Stimulated activated CD8-positive, alpha-beta memory T cell treated with anti-CD3 and anti-CD28 coated beads, Interleukin-7, amount 100 ng/mL, for 24 hours (primary cell): ENCODE measurements at regions not wholly inside any gene's neighbourhood (a gene's known extent, or its start where the extent isn't known, plus 50 kb on each side); places are given as distances from the start of the nearest gene placed in this dataset.
"Not testable (repeated sequence)": the region's sequence is repeated elsewhere in the genome, so short reads cannot be mapped to it uniquely, and the experiment has no call there.

Experiments used
- DNase-seq: peaks from one replicate; pipeline ENCODE4 v3.0.0-alpha.2; 2020; ENCODE audit warnings: low read depth

GRCh38 chr14:105919458-105920150 lies 393.2 kb downstream of the TMEM121 start:
- DNase-seq: no peak

DNA sequence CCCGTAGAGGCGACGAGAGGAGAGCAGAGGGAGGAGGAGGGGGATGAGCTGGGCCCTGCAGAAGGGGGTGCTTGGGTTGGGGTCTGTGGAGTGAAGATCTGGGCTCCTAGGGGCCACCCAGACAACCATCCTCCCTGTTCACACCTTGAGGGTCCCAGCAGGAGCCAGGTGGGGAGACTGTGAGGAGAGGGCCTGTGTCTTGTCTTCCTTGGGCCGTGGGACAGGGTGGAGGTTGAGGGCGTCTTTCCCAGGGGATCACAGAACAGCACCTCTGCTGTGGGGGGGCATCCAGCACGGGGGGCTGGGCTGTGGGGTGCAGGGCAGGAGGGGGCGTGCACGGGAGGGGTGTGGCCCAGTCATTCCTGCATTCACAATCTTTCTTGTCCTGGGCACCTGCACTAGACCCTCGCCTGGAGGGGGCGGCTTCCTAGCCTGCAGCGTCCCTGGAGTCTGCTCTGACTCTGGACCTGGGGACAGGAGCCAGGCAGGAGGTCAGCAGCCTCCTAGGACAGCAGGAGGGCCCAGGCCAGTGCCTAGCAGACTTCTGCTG lies 393.8 kb downstream of the TMEM121 start:
- DNase-seq: not testable (repeated sequence)

DNA sequence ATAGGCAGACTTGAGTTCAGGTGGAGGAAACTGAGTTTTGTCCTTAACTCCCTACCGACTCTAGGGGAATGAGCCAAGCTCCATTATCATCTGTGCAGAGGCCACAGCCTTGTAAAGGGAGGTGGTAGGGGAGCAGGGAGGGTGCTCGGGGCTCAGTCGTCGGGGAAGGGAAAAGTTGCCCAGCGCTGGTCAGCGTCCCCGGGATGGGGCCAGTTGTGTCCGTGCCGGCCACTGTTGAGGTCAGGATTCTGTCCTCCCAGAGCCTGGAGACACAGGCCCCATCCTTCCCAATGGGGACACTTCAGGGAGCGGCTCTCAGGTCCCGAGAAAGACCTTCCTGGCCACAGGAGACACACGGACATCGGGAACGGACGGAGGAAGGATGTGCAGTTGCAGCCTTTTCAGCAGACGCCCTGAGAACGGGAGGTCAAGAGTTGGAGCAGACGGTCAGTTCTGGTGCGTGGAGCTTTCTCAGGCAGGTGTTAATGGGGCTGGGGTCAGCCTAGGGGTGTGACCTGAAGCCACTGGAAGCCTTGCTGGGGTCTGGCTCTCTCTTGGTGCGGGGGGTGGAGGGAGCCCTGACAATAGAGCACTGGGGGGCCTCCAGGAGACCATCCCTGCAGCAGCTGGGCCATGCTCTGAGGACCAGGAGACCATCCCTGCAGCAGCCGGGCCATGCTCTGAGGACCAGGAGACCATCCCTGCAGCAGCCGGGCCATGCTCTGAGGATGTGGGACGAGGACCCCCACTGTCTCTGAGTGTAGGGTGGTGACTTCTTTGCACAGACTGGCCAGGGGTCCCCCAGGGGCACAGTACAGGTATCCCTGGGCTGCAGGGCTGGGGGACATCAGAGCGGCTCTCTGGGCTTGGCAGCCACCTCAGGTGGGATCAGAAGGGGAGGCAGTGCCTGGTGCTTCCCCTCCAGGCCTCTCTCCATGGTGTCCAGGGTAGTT lies 394.7 kb downstream of the TMEM121 start:
- not testable (repeated sequence) for DNase-seq

DNA sequence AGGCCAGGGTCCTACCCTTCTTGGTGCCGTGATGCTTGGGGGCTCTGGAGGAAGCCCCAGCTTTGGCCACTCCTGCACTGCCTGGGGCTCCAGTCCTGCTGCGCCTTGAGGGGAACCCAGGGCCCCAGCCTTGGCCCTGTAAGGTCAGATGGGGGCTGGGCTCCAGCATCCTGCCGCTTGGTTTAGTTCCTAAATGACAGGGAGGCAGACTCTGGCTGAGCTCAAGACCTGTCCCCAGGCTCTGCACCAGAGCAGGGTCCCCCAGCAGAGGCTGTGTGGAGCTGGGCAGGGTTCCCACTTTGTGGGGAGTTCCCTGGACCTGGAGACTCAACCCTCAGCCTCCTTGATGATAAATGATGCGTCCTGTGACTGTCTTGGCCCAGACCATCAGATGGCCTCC lies 395.4 kb downstream of the TMEM121 start:
- DNase-seq: not testable (repeated sequence)

DNA sequence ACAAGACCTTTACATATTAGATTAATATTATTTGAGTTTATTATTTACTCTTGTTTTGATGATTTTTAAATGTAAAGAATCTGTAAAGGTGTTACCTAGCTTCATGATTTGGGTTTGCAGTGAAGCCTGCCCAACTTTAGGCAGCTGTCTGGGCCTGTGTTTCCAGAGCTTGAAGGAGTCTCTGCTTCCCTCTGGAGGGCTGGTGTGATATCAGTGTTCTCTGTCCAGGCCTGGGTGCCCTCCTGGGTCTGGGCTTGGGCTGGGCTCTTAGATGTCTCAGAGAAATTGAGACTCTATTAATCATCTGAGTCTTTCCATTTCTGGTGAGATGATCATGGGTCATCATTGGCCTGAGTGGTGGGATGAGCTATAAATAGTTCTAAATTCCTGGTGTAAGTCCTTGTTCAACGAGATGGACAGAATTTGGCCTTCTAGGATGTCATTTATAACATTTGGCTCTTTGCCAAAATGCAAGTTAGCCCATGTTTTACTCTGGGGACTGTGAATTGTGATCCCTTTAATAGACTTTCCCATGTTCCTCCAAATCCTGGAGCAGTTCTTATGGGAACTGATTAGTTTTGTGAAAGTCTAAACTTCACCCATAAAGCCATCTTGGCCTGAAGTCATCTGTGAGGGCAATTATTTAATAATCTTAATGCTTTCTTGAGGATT lies 397.3 kb downstream of the TMEM121 start:
- DNase-seq: not testable (repeated sequence)

DNA sequence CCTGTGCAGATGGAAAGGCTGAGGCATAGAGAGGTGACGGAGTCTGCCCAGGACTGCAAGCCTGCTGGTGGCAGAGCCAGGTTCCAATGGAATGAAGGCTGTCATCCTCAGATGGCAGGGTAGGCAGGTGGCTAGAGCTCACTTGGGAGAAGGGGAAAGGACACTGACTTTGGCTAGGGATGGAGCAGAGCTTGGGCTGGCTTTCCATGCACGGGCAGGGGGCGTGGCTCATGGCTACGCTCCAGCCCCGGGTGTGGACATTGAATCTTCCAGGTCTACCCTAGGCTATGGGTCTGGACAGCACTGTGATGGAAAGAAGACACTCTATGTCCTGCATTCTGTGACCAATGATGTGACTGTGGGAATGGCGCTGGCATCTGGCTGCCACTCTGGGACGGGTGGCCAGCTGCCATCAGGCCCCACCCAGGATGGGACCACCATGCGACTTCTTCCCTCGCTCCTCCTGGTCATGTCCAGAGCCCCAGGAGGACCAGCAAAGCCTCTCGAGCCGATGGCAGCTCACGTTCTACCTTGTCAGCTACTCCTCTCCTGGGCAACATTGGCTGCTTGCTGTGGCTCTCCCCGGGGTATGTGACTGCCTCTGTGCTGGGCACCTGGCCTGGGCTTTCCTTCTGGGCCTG lies 398.7 kb downstream of the TMEM121 start:
- DNase-seq: no peak

- DNase-seq: no peak
Measured at GRCh38 chr14:105925615-105926372, 399.4 kb downstream of the TMEM121 start.

- DNase-seq: no peak
Measured at GRCh38 chr14:105926373-105927095, 400.2 kb downstream of the TMEM121 start.

GRCh38 chr14:105927096-105928060 lies 401.0 kb downstream of the TMEM121 start:
- no peak for DNase-seq

GRCh38 chr14:105928171-105929111 lies 402.1 kb downstream of the TMEM121 start:
- not testable (repeated sequence) for DNase-seq

- DNase-seq: no peak
Measured at GRCh38 chr14:105929327-105930081, 403.1 kb downstream of the TMEM121 start.

DNA sequence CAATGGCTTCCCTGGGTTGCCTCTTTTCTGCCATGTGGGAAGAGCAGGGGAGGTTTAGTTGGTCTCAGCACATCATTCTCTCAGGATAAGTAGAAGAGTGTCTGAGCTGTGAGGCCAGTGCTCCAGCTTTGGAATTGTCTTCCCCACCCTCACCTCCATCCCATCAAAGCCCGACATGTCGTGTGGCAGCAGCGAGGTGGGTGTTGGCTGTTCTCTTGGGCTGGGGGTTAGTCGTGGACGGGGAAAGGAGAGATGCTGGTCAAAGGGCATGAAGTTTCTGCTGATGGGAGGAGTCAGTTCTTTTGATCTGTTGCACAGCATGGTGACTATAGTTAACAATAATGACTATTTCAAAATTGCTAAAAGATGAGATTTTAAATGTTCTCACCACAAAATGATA lies 404.2 kb downstream of the TMEM121 start:
- no peak for DNase-seq

- no peak for DNase-seq
Measured at GRCh38 chr14:105931808-105932483, 405.6 kb downstream of the TMEM121 start.

GRCh38 chr14:105933238-105933637 lies 406.9 kb downstream of the TMEM121 start:
- DNase-seq: no peak

- no peak for DNase-seq
Measured at GRCh38 chr14:105935384-105935783, 409.0 kb downstream of the TMEM121 start.

- DNase-seq: no peak
Measured at GRCh38 chr14:105937253-105938054, 411.1 kb downstream of the TMEM121 start.
